HG02678 (cell line): ENCODE measurements at regions not wholly inside any gene's neighbourhood (a gene's known extent, or its start where the extent isn't known, plus 50 kb on each side); places are given as distances from the start of the nearest gene placed in this dataset.

Experiments used
- ATAC-seq: cut with Tn5 transposase; IDR thresholded peaks from one replicate; pipeline ENCODE4 v1.9.1; 2021; ENCODE audit warnings: mild to moderate bottlenecking, moderate library complexity; ENCODE audit not compliant: unreplicated experiment

DNA sequence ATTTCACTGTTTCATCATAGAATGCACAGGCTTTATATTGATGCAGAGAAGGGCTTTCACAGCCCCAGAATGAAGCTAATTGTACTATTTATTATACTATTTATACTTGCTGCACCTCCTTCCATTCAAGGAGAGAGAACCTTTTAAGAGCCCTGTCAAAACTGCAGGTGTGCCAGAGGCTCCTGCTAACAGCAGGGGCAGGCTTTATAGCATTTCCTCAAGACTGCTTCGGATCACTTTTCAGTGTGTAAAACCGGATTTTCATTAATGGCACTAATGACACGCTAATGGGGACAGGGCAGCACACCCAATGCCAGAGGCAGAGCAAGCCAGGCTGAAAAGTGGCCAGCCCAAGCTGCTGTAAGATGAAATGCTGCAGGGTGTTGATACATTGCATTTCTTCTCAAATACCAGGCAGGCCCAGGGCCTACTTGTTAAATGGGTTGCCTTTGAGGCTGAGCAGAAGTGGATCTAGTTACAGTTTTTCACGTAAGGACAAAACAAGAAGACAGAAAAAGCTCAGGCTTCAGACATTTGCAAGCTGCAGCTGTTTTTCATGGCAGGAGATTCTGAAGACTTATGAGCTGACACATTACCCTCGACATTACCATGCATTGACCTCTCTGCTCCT, 487.7 kb upstream of the BTBD3 start:
- no peak for ATAC-seq

DNA sequence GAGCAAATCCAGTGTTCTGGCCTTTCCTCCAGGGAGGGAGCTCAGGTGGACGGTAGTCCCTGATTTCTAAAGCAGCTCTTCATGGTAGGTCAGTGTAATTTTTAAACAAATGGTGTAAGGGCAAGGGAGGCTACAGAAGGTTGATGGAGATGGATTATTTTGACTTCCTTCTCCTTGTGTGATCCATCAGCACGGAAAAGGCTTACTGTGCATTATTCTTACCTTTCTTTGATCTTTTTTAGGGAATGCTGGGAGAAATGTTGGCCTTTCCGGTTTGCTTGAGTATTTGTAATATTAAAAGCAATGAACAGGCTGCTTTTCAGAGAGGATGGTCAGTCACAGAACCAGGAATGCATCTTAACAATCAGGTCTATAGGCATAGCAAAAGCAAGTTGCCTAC, 487.0 kb upstream of the BTBD3 start:
- no peak for ATAC-seq

DNA sequence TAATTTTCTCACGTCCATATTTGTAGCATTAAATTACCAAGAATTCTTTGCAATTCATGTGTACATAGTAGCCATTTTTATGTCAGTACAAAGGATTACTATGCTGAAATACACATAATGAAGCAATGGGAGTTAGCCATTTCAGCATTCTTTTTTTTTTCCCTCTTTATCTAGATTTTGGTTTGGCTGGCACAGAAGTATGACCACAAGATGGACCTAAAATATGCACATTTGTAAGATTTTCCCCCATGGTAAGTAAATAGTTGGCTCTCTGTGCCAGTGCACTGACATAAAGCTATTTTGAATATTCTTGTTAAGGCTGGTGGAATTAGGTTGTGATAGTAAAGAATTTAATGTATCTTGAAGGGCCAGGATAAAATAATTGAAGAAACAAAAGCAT, 486.1 kb upstream of the BTBD3 start:
- no peak for ATAC-seq

GRCh38 chr20:11432407-11432806, 485.3 kb upstream of the BTBD3 start:
- ATAC-seq, result no peak

DNA sequence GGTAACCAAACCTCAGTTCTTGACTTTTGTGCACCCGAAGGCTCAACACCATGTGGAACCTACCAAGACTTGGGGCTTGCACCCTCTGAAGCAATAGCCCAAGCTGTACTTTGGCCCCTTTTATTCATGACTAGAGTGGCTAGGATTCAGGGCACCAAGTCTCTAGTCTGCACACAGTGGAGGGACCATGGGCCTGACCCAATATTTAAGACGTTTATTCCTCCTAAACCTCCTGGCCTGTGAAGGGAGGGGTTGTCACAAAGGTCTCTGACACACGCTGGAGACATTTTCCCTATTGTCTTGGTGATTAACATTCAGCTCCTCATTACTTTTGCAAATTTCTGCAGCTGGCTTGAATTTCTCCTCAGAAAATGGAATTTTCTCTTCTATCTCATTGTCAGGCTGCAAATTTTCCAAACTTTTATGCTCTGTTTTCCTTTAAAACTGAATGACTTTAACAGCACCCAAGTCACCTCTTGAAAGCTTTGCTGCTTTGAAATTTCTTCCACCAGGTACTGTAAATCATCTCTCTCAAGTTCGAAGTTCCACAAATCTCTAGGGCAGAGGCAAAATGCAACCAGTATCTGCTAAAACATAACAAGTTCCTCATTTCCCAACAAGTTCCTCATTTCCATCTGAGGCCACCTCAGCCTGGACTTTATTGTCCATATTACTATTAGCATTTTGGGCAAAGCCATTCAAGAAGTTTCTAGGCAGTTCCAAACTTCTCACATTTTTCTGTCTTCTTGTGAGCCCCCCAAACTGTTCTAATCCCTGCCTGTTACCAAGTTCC, 481.4 kb upstream of the BTBD3 start:
- ATAC-seq, result no peak

GRCh38 chr20:11437090-11437489, 480.6 kb upstream of the BTBD3 start:
- no peak for ATAC-seq

- ATAC-seq, result no peak
Observed at GRCh38 chr20:11437611-11438380, 479.9 kb upstream of the BTBD3 start.

- ATAC-seq, result no peak
Observed at GRCh38 chr20:11438412-11438811, 479.3 kb upstream of the BTBD3 start.

- ATAC-seq, result no peak
Observed at GRCh38 chr20:11443382-11444119, 474.1 kb upstream of the BTBD3 start.

GRCh38 chr20:11445161-11445560, 472.5 kb upstream of the BTBD3 start:
- no peak for ATAC-seq

DNA sequence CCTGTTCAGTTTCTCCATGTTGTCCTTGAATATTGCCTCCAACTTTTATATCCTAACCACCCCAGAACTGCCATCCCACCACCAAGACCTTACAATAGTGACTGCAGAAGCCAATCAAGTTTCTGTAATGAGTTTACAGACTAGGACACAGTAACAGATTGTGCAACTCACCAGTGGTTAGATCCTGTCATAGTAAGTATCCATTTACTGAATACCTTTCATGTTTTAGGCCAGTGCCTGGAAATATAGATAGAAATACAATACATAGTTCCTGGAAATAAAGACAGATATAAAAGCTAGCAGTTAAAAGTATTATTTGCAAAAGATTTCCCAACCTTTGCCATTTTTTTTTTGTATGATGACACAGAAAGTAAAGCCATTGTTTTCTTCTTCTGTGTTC, 471.8 kb upstream of the BTBD3 start:
- ATAC-seq, result no peak

DNA sequence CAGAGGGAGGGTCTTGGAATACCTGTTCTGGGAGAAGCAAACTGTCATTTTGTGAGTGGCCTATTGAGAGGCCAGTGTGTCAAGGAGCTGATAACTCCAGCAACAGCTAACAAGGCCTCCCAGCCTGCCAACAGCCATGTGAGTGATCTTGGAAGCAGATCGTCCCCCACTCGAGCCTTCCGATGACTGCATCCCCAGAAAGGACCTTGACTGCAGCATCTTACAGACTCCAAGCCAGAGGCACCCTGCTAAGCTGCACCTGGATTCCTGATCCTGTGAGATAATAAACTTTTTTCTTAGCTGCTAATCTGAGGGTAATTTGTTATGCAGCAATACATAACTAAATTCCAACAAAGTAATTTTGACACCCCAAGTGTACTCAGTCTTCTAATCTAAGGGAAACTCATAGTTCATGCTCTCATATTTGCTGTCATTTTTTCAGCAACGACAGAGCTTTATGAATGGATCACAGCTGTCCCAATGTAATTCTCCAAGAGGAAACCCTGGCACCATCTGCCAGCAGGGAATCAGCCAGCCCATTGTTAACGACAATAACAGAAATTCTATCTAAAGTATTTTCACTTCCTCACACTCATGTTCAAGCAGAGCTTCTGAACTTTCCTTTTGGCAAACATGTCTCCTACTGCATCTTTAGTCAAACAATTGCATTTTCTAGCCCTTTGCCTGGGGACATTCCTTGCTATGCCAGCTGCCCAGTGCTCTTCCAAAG, 470.2 kb upstream of the BTBD3 start:
- no peak for ATAC-seq

DNA sequence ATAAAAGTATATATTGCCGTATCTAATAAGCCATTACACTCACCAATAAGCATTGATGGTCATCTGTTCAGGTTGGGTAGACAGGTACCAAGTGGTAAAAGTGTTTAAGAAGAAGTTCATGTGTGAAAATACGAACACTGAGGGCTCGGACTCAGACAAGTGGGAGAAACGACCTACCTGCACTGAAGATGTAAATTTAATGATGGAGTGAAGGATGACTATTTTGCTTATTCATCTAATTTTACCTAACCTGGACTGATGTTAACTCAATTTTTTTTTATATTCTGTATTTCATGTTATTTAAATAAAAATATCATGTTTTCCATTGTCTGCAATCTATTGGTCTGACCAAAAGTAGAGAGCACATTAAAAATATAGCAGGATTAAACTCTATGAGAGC, 469.1 kb upstream of the BTBD3 start:
- ATAC-seq, result no peak

DNA sequence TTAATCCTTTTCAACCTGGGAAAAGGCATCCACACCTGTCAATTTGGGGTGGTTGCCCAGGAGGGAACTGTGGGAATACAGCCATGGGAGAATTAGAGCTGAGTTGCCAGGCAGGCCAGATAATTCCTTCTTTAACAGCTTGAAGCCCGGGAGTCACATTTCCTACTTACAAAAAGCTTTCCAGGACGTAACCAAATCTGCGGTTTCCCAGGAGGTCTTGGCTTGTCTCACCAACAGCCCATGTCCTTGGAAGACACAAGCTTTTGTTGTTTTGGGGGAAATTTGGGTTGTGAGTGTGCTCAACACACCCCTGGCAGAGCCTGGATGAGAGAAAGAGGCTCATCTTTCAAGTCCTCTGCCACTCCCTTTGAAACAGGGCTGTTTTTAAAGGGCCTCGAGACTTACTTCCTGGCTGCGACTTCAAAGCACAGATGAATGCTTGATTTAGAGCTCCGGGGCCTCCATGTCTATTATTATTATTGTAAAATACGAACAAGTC, 465.9 kb upstream of the BTBD3 start:
- no peak for ATAC-seq

GRCh38 chr20:11452326-11452725, 465.4 kb upstream of the BTBD3 start:
- no peak for ATAC-seq

GRCh38 chr20:11453430-11453829, 464.3 kb upstream of the BTBD3 start:
- no peak for ATAC-seq

- ATAC-seq, result peak; percentile 47
Observed at GRCh38 chr20:11454966-11455799, 462.5 kb upstream of the BTBD3 start.

DNA sequence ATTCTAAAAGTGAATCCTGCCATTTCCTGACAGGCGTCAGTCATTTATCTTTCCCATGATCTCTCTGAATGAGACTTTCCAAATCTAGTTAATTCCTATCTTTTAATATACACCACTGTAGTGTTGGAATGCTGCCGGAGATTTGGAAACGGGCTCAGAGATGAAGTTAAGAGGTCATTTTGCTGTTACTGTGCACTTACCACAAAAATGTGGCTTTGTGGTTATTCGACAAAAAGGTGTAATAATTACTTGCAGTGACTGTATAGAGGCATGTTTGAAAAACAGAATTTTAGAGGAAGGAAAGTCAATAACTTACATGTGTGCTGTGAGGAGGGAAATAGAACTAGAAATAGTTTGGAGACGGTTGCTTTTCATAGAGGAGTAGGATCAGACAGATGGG, 460.2 kb upstream of the BTBD3 start:
- no peak for ATAC-seq

DNA sequence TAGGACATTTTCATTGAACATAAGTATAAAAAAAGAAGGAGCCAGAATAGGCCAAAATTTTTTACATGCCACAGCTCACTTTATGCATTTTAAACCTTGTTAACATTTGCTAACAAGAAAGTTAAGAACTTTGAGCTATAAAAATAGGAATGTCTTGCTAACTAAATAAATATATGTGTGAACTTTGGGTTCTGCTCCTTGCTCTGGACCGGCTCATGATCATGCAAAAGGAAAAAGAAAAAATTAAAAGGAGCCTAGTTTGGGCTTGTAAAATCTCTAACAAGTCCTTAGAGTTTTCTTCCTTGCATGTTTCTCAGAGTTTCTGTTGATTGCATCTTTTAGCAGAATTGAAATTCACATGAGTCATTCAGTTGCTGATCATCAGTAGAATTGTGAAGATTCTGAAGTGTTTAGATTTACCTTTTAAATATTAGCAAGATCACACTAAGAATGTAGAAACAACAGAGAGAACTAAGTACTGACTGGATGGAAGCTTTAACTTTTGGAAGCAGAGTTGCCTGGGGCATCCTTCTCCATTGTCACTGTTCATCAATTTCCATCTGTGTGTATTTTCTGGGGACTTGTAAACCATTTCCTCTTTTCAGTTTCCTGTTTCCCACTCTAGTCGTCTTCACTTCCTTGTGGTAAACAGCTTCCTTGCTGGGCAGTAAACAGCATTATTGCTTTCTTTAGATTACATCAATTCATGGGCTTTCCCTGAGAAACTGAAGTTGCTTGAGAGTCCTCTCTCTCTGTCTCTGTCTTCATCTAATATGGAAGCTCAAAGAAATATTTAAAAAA, 458.4 kb upstream of the BTBD3 start:
- no peak for ATAC-seq
